ENCODE measurements at regions not wholly inside any gene's neighbourhood (a gene's known extent, or its start where the extent isn't known, plus 50 kb on each side); places are given as distances from the start of the nearest gene placed in this dataset.

DNA sequence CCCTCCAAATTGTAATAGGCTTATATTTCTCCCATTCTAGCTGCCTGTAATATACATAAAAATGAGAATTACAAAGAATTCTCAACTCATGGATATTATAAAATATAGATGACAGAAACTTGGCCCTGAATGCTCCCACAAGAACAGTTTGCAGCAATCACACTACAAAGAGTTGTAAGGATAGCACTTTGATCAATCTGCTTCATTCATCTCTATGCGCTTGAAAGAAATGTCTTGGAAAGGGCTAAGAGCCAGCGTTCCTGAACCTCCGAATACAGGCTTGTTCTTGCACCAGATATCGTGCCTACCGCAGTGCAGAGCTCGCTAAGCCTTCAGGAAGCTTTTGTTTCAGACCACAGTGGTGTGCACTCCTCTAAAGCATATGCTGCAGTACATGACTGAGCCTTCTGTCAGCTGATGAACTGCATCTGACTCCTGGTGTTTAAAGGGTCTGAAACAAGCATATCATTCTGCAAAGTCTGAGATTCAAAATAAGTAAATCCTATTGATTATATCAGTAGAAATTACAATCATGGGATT lies 417.6 kb upstream of the ZFP42 start:
- no peak for DNase-seq (ENCODE audit: low read depth)

DNA sequence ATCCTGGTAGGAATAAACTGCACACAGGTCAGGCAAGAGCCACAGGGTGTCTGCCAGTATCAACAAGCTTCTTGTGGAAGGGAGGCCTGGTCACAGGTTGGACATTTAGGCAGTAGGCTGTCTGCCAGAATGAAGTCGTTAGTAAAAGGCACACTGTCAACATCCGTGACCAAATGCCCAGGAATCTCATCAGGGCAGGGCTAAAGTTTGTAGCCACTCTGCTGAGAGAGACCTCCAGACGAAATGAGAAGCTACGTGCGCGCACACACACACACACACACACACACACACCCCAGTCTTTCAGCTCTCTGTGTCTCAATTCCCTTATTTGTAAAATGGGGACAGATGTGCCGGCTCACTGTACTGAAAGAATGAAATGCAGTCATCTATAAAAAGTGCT lies 408.7 kb upstream of the ZFP42 start:
- DNase-seq (ENCODE audit: low read depth): no peak

DNA sequence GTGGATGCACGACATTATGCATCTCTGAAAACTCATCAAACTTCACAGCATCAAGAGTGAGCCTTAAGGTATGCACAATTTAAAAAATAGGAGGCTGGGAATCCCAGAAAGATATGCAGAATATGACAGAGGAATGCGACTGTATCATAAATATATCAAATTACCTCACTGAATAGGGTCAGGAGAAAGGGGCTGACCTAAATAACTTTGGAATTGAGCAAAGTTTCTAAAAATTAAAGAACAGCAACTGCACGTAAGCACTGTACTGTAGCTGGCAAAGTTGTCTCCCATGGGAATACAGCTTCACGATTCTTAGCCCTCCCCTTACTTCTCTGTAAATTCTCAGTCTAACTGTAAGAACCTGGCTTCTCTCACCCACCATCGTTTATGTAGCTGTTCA lies 397.4 kb upstream of the ZFP42 start:
- DNase-seq (ENCODE audit: low read depth): no peak

DNA sequence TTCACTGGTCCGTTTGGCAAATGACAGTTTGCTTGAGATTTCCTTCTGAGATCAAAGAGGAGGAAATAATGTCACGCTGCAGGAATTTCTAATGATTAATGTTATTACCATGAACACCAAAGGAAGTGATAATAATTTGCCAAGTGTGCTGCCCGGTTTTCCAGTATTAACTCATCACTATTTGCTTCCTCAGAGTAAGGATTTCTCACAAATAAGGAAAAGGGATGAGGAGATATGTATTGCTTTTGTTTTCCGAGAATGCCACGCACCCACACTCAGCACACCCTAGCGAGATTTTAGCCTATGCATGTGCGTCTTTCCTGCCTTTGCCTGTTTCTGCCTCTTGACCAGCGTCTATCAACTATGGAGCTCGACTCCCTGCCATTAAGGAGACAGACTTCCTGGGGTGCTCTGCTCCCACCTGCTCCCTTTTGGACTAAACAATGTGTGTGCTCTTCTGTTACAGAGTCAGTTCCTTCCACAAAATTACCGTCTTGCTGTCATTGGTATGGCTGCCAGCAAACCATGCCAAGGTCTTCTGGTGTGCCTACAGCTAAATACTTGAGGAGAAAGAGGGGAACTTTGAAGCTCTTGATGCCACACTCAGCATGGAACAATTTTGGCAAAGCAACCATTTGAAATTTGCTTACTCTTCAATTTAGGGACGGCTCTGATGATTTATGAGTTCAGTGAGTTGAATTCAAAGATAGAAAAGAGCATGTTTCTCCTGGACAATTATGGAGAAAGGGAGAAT lies 393.1 kb upstream of the ZFP42 start:
- DNase-seq (ENCODE audit: low read depth): no peak

DNA sequence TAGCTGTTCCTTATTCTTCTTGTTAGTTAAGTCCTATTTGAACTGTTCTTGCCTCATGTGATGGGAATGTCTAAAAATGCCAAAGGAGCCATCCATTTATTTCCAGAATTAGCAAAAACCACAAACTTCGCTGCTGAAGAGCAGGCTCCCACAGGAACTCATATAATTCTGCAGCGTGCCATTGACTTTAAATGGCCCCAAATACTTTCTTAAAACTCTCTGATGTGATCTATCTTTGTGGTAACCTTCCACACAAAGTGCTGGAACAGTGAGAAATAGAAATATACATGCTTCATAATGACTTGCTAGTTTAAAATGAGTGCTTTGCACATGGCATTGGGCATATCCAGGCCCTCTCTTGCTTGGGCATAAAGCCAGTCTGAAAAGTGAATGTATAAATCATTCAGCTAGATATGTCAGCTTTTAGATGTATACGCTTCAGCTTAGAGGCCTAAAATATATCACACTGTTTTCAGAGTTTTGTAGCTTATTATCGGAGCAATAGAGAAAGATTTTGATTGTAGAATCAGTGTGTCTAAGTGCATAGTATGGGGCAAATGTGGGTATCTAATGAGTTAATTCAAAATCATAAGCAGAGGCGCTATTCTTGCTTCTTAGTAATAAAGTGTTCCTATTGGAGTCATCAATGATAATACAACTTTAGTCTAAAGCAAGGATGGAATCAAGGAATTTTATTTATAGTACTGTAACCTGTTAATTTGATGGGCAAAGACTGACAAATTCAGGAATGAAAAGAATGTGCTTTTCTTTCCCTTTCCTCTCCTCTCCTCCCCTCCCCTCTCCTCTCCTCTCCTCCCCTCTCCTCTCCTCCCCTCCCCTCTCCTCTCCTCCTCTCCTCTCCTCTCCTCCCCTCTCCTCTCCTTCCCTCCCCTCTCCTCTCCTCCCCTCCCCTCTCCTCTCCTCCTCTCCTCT lies 392.2 kb upstream of the ZFP42 start:
- DNase-seq (ENCODE audit: low read depth): peak; percentile 72

DNA sequence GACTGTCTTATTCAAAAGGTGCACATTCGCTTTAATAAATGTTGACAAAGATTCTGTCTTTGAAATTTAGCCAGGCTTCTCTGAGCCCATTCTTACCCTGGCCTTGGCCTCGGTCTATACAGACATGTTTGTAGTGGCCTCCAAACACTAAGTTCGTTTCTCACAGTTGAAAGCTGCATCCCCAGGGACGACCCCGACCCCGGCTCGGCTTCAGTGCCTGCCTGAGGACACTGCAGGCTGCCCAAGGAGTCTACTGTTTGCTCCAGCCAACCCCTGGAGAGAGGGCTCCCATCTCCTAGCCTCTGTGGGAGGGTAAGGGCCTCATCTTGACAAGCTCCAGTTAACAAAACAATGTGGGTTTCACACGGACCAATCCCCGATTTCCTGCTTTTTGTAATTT lies 390.6 kb upstream of the ZFP42 start:
- DNase-seq (ENCODE audit: low read depth): no peak

DNA sequence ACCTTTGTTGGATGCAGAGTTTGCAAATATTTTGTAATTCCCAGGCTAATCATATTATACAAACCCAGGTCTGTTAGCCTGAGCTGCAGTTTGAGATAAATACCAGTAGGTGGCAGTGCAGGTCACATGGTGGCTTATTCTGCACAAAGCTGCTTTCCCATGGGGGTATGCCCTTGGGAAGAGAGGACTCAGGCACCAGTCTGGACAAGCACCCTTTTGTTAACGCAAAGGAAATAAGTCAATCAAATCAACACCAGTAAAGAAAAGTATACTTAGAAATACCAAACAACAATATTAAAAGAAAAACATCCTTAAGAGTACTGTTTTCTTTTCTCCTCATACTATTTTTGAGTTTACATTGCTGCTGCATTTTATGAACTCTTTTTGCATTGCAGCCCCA lies 389.0 kb upstream of the ZFP42 start:
- DNase-seq (ENCODE audit: low read depth): peak; percentile 38

DNA sequence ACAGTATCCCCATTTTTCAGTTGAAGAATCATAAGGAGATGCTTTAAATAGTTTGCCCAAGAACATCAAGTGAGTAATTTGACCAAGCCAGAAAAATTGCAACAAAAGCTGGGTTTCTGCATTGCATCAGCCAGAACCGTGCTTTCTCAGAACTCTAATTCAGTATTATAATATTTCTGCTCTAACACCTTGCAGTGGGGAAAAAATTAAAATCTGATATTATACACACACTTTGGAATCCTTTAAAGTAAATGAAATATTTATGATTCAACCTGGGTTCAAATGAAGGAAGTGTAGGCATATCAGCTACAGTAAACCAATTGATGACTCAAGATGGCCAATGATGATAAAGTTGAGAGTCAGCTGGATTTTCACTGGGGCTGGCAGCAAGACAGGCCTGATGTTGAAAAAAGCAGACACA lies 387.6 kb upstream of the ZFP42 start:
- DNase-seq (ENCODE audit: low read depth): peak; percentile 36

DNA sequence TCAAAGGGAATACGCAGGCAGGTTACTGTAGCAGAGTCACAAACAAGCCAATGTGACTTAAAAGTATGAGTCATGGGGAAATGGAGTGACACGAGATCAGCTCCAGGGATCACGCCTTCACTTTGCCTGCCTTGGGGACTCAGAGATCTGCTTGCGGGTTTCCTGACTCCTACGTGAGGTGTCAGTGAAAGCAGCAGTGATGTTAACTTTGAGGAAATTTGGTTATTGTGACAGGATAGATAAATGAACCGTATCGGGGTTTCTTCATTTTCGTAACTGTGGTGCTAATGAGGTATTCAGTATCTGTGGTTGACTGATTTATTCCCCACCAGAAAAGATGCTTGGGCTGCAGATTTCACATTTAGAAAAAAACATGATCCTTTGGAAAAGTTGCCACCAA lies 383.3 kb upstream of the ZFP42 start:
- no peak for DNase-seq (ENCODE audit: low read depth)

DNA sequence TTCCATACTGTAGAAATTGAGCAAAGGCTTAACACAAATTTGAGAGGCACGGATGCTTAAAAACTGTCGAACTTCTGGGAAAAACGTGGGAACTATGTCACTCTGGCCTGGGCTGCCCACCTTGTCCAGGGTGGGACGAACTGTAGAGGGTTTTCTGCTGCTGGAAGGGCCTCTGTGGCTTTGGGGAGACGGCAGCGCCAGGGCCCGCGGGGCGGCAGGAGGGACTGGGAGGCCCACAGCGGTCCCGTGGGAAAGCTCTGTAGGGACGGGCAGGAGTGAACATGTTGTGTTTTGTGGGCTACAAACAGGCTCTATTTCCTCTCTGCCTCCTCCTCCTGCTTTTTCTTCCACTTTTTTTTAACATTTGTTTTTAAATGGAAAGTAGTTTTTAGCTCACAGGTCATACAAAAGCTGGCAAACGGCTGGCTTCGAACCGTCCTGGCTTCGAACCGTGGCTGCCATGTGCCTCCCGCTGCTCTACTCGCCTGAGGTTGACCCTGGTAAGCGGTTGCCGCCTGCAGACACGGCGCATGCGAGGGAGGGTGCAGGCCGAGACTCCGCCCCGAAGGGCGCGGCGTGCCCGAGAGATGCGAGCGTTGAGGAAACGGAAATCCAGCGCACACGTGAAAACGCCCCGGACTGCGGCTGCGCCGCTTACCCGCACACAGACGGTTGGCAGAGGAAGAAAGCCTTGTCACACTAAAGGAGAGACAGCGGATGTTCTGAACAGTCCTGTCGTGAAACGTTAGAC lies 382.3 kb upstream of the ZFP42 start:
- no peak for DNase-seq (ENCODE audit: low read depth)

DNA sequence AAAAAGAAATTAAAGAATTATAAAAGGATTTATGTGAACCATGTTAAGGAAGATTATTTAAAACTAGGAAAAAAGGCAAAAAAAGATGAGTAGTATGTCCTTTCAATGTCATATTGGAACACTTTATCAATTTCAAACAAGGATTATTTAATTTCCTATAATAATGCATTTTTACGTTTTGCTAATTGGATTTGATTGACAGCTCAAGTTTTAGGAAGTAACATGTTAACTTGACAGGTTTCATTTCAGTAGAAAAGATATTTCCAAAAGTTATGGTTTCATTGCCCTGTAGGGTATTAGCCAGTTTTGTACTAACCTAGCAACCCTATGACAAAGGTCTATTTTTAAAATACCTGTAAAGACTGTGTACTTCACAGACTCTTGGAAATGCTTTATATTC lies 379.6 kb upstream of the ZFP42 start:
- DNase-seq (ENCODE audit: low read depth): no peak

DNA sequence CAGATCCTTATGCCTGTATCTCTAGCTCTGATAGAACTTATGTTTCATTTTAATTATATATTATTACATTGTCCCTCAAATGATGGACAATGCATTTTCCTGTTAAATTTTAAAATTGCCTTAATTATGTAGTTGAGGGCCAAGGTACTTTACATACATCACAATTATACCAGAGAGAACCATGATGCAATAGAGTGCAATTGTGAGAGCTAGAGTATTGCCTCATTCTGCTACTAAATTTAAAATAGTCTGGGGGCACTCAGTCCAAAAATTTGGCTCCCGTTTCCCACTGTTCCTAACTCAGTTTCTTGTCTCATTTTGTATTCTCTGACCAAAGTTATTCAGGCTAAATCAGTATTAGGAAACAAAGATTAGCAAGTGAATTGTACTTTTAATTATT lies 378.5 kb upstream of the ZFP42 start:
- DNase-seq (ENCODE audit: low read depth): no peak

DNA sequence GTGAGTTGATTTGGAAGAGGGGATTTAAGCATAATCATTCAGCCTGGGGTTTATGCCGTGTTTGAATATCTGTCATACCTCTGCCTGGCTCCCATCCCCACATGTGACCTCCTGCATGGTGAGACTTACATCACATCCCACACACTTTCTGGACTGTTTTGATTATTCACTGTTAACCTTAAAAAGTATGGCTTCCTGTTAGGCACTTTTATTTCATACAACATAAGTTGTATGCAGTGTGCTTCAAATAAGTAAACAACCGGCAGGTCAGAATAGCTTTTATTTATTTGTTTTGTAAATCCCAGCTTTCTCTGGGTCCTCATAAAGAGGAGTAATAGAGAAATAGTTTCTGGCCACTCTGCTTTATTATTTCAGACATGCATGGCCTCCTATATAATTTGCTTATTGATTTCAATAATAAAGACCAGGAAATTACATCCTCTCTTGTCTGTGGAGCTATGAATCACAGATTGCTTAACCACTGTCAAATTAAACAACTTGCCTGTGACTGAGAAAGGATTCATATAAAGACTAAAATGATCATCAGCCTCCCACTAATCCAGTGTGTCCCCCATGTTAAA lies 376.8 kb upstream of the ZFP42 start:
- DNase-seq (ENCODE audit: low read depth): no peak

DNA sequence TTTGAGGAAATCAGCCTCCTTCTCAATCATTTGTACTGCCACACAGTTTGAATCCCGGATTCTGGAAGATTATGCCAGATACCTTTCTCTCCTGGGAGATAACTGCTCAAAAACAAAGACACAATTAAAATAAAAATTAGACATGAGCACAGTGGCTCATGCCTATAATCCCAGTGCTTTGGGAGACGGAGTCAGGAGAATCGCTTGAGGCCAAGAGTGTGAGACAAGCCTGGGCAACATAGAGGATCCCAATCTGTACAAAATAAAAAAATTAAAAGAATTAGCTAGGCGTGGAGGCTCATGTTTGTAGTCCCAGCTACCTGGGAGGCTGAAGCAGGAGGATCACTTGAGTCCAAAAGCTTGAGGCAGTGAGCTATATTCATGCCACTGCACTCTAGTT lies 376.3 kb upstream of the ZFP42 start:
- no peak for DNase-seq (ENCODE audit: low read depth)

DNA sequence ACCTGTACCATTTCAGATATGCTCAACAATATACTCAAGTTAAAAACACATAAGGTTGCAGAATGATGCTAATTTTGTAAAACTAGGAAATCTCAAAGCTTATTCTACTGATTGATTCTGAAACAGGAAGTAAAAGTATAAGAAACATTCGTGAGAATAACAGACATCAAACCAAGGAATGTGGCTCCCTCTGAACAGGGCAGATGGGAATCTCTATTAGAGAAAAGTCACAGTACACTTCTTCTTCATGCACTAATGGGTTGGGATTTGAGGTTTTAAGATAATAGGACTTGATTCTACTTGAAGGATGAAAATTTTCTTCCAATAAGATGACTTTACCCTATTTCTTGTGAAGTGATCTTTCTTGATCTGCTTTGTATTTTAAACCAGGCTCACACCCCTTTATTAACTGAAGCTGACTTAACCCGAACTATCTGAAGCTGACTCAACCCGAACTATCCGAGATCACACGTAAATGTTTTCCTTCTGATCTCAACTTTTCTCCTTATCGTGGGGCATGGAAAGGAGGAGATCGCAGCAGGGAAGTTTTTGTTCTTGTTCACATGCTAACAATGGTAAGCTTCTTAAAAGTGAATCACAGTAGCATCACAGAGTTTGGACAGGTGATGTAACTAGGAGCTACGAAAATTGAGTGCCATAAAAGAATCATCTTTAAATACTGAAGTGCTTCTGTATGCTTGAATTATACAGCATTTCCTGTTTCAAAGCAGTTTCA lies 363.1 kb upstream of the ZFP42 start:
- no peak for DNase-seq (ENCODE audit: low read depth)

DNA sequence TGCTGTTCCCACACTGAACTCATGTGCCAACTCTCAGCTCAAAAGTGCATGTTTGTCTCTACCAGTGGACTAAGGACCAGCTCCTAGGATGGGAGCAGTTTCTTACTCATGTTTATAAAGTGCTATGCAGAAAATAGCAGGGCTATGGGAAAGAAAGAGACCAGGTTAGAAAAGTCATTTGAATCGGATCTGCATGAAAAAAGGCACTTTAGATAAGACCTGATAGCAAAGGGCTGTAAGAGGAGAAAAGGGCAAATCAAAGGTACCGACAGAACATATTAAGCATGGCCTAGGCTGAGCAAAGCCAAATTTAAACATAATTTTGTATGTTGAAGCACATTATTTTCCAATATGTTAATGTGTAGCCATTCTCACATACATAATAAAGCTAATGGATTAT lies 362.3 kb upstream of the ZFP42 start:
- no peak for DNase-seq (ENCODE audit: low read depth)

DNA sequence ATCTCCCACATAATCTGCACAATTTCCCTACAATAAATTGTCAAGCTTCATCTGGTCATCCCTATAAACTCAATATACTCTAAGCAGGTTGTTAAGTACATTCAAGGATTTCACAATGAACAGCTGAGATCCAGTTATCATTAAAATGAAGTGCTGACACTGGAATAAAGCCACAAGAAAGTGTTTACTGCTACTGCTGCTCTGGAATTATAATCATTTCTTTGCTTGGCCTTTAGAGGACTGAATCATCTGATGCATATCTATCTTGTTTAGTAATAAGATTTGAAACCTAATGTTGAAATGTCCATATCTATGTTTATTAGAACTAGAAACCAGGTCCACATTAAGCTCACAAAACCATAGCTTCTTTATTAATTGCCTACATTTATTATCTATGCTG lies 338.6 kb upstream of the ZFP42 start:
- no peak for DNase-seq (ENCODE audit: low read depth)

DNA sequence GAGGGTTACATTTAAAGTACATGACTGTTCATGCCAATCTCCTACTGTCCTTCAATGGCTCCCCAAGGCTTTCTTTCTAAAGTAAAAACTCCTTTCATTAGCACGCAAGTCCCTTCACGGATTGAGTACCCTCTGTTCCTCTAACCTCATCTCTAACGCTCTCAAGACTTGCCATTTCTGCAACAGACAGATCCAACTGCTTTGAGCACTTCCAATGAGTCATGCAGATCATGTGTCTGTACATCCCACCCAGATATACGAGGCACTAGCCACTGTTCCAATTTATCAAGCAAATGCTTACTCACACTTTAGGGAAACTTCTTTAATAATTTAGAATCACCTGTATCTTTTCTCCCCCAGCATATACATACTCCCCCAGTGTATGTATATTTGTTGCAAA lies 332.5 kb upstream of the ZFP42 start:
- no peak for DNase-seq (ENCODE audit: low read depth)

DNA sequence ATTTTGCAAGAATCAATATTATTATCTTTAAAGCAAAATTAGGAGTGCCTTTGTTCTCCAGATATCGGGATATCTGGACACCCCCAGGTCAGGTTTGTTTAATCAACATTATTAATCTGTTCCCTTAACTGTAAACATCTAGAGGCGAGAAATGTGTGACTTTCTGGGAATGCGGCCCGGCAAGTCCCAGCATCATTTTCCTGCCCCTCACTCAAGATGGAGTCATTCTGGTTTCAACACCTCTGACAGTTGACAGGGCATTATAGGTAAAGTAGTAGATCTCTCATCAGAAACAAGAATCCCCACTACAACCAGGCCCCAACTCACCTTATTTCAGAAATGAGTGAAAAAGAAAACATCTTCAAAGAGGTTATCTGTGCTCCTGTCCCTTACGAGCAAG lies 331.6 kb upstream of the ZFP42 start:
- no peak for DNase-seq (ENCODE audit: low read depth)

DNA sequence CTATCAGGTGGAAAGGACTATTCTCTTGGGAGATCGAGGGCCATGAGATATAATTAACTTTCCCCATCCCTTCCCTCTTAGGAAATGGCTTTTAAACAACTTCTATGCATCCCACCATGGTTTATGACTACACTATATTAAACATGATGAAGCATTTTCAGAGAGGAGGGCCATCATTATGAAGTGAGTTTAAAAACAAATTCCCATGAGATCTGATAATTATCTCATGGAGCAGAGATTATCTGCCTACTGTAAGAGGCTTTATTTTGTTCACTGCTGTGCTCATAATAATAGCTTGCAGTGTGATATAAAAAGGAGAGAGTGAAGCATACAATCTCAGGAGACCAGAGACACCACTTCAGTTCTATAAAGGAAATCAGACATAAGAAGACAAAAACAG lies 330.5 kb upstream of the ZFP42 start:
- DNase-seq (ENCODE audit: low read depth): no peak

DNA sequence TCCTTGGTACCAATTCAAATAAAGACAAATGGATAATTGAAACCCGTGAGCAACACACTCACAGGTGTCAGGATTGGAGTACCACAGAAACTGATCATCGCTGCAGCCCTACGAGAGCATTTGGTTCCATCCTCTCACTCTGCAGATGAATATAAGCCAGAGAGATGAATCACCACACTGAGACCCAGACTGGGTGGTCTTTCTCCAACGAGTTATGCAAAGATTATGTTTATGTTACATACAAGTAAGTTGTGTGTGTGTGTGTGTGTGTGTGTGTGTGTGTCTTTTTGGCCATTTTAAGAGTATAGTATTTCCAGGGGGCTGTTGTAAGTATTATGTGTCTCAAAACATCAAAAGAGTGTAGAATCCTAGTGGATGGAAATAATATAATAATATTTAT lies 329.5 kb upstream of the ZFP42 start:
- no peak for DNase-seq (ENCODE audit: low read depth)
